ENCODE measurements at regions not wholly inside any gene's neighbourhood (a gene's known extent, or its start where the extent isn't known, plus 50 kb on each side); places are given as distances from the start of the nearest gene placed in this dataset.
A peak's percentile ranks its signal among the peaks of the same experiment; 100 is the strongest.

- H3K27me3 ChIP-seq, result no peaks in the 10 kb centered on the region
- no peak for DNase-seq
- H3K9me3 ChIP-seq, result no peaks in the 10 kb centered on the region
- H3K27ac ChIP-seq, result no peak overlapping the region
- H3K4me3 ChIP-seq, result no peak overlapping the region
- TF ChIP-seq EP300 (IDR thresholded peaks at IDR 0.05), result no peak
- no peak for TF ChIP-seq POLR2AphosphoS5 (IDR thresholded peaks at IDR 0.05)
- no peaks in the 10 kb centered on the region for H3K36me3 ChIP-seq
- ATAC-seq (ENCODE audit: low FRiP score in 2 of 2), result no peak
- peaks cover 0 to 10% (median 5%) of the 10 kb centered on the region in 4 donors for H3K4me1 ChIP-seq
- 56 to 76% methylated on average over 5 of the region's 5 CpGs for WGBS, 2 donors
Observed at GRCh38 chr1:168387781-168388760, 107.4 kb downstream of the TBX19 start.

GRCh38 chr1:168386949-168387586, 106.4 kb downstream of the TBX19 start:
- ATAC-seq (ENCODE audit: low FRiP score in 2 of 2), result peak; percentile 48 to 77
- H3K4me3 ChIP-seq, result peak overlapping the region in 1 of 4 donors; percentile 1
- H3K27me3 ChIP-seq, result no peaks in the 10 kb centered on the region
- H3K4me1 ChIP-seq, result peaks cover 0 to 10% (median 5%) of the 10 kb centered on the region in 4 donors
- peak; percentile 72 to 93 for DNase-seq
- H3K36me3 ChIP-seq, result no peaks in the 10 kb centered on the region
- 29 to 45% methylated on average over 21 to 25 of the region's 25 CpGs for WGBS, 2 donors
- H3K27ac ChIP-seq, result no peak overlapping the region
- TF ChIP-seq POLR2A (IDR thresholded peaks at IDR 0.05), result no peak
- TF ChIP-seq CTCF (IDR thresholded peaks at IDR 0.05), result no peak
- H3K9me3 ChIP-seq, result no peaks in the 10 kb centered on the region

- peaks cover 0 to 10% (median 5%) of the 10 kb centered on the region in 4 donors for H3K4me1 ChIP-seq
- no peak for ATAC-seq (ENCODE audit: low FRiP score in 2 of 2)
- no peak for DNase-seq
- no peak overlapping the region for H3K4me3 ChIP-seq
- WGBS, 2 donors, result 70 to 79% methylated on average over 2 of the region's 2 CpGs
- H3K36me3 ChIP-seq, result no peaks in the 10 kb centered on the region
- no peaks in the 10 kb centered on the region for H3K27me3 ChIP-seq
- no peak overlapping the region for H3K27ac ChIP-seq
- no peaks in the 10 kb centered on the region for H3K9me3 ChIP-seq
- no peak for TF ChIP-seq EP300 (IDR thresholded peaks at IDR 0.05)
- no peak for TF ChIP-seq CTCF (IDR thresholded peaks at IDR 0.05)
- TF ChIP-seq POLR2A (IDR thresholded peaks at IDR 0.05), result no peak
- no peak for TF ChIP-seq POLR2AphosphoS5 (IDR thresholded peaks at IDR 0.05)
Observed at GRCh38 chr1:168386492-168386891, 105.8 kb downstream of the TBX19 start.

GRCh38 chr1:168381850-168382249, 101.2 kb downstream of the TBX19 start:
- H3K9me3 ChIP-seq, result no peaks in the 10 kb centered on the region
- H3K4me3 ChIP-seq, result no peak overlapping the region
- DNase-seq (no peak), ATAC-seq (ENCODE audit: low FRiP score in 2 of 2) (no peak)
- no peak for TF ChIP-seq POLR2A (IDR thresholded peaks at IDR 0.05)
- TF ChIP-seq EP300 (IDR thresholded peaks at IDR 0.05), result no peak
- H3K4me1 ChIP-seq, result peaks cover 0 to 1% (median 0%) of the 10 kb centered on the region in 4 donors
- no peaks in the 10 kb centered on the region for H3K27me3 ChIP-seq
- H3K27ac ChIP-seq, result no peak overlapping the region
- H3K36me3 ChIP-seq, result no peaks in the 10 kb centered on the region

GRCh38 chr1:168380945-168381344, 100.3 kb downstream of the TBX19 start:
- DNase-seq (no peak), ATAC-seq (ENCODE audit: low FRiP score in 2 of 2) (no peak)
- Histone ChIP-seq H3K9me3 (no peaks in the 10 kb centered on the region), H3K4me3 (no peak overlapping the region), H3K4me1 (no peaks in the 10 kb centered on the region), H3K27me3 (no peaks in the 10 kb centered on the region), H3K36me3 (no peaks in the 10 kb centered on the region), H3K27ac (no peak overlapping the region)
- 81 to 84% methylated on average over 2 of the region's 2 CpGs for WGBS, 2 donors
- TF ChIP-seq POLR2AphosphoS5 (IDR thresholded peaks at IDR 0.05) (no peak), POLR2A (IDR thresholded peaks at IDR 0.05) (no peak), EP300 (IDR thresholded peaks at IDR 0.05) (no peak), CTCF (IDR thresholded peaks at IDR 0.05) (no peak)

Measured in upper lobe of left lung (tissue), 6 donors.